GM12878 (cell line): ENCODE measurements at regions not wholly inside any gene's neighbourhood (a gene's known extent, or its start where the extent isn't known, plus 50 kb on each side); places are given as distances from the start of the nearest gene placed in this dataset.
A peak's percentile ranks its signal among the peaks of the same experiment; 100 is the strongest.

Experiments
- BCL11A ChIP-seq: IDR thresholded peaks from 2 replicates; pipeline ENCODE4 v1.6.1; 2011; ENCODE audit warnings: low read depth, low read length
- BMI1 ChIP-seq: fragments of 450-650 bp; IDR thresholded peaks from 2 replicates; pipeline ENCODE4 v1.6.1; 2016; ENCODE audit warnings: mild to moderate bottlenecking, moderate library complexity, borderline replicate concordance
- CHD2 ChIP-seq: IDR thresholded peaks from 2 replicates; pipeline ENCODE4 v1.6.1; 2011; ENCODE audit warnings: low read depth, low read length, improper control_type of control experiment, borderline replicate concordance
- CHD4 ChIP-seq: fragments of 200-600 bp; sonication (generic); IDR thresholded peaks from 2 replicates; pipeline ENCODE4 v1.6.1; 2016; ENCODE audit warnings: mild to moderate bottlenecking
- IKZF1 ChIP-seq: fragments of 450-650 bp; conservative IDR thresholded peaks from 2 replicates; pipeline ENCODE4 v1.6.1; 2017; ENCODE audit warnings: antibody characterized with exemption, mild to moderate bottlenecking
- KDM1A ChIP-seq: fragments of 200-600 bp; sonication (generic); IDR thresholded peaks from 2 replicates; pipeline ENCODE4 v1.6.1; 2016; ENCODE audit warnings: borderline replicate concordance
- LARP7 ChIP-seq: fragments of 450-650 bp; IDR thresholded peaks from 2 replicates; pipeline ENCODE4 v1.6.1; 2017; ENCODE audit warnings: mild to moderate bottlenecking
- MEF2B ChIP-seq: fragments of 450-650 bp; IDR thresholded peaks from 2 replicates; pipeline ENCODE4 v1.6.1; 2018; ENCODE audit warnings: mild to moderate bottlenecking, moderate library complexity; ENCODE audit not compliant: partially characterized antibody, poor library complexity, severe bottlenecking
- MTA2 ChIP-seq: fragments of 450-650 bp; IDR thresholded peaks from 2 replicates; pipeline ENCODE4 v1.6.1; 2016; ENCODE audit warnings: low read depth, mild to moderate bottlenecking, moderate library complexity
- NFXL1 ChIP-seq: fragments of 450-650 bp; IDR thresholded peaks from 2 replicates; pipeline ENCODE4 v1.6.1; 2017; ENCODE audit warnings: antibody characterized with exemption, mild to moderate bottlenecking, borderline replicate concordance
- PAX5 ChIP-seq: IDR thresholded peaks from 2 replicates; pipeline ENCODE4 v1.6.1; 2011; ENCODE audit warnings: low read depth, low read length, borderline replicate concordance
- PAX8 ChIP-seq: fragments of 450-650 bp; IDR thresholded peaks from 2 replicates; pipeline ENCODE4 v1.6.1; 2017; ENCODE audit warnings: mild to moderate bottlenecking, moderate library complexity
- RBBP5 ChIP-seq: fragments of 200-600 bp; sonication (generic); conservative IDR thresholded peaks from 2 replicates; pipeline ENCODE4 v1.6.1; 2016
- SREBF1 ChIP-seq: IDR thresholded peaks from 2 replicates; pipeline ENCODE4 v1.6.1; 2012; ENCODE audit warnings: mild to moderate bottlenecking, low read length
- SRF ChIP-seq, 2 experiments: IDR thresholded peaks; 2 replicates each; pipeline ENCODE4 v1.6.1; 2011; ENCODE audit warnings: low read depth in 2 of 2, low read length in 2 of 2, mild to moderate bottlenecking in 1 of 2, moderate library complexity in 1 of 2
- STAT3 ChIP-seq: IDR thresholded peaks from 2 replicates; pipeline ENCODE4 v1.6.1; 2011; ENCODE audit warnings: low read depth, low read length, improper control_type of control experiment
- ZNF384 ChIP-seq: IDR thresholded peaks from 2 replicates; pipeline ENCODE4 v1.6.1; 2012; ENCODE audit warnings: low read depth, mild to moderate bottlenecking, low read length, improper control_type of control experiment, borderline replicate concordance
- TF ChIP-seq, protein P1 (sequence below), 3 experiments: IDR thresholded peaks in 2 of 3; conservative IDR thresholded peaks in 1 of 3; 2 replicates each; pipeline ENCODE4 v1.5.1; 2011; ENCODE audit warnings: low read depth in 3 of 3, low read length in 3 of 3, mild to moderate bottlenecking in 3 of 3, control low read depth in 2 of 3, moderate library complexity in 2 of 3, inconsistent platforms in 1 of 3, mixed read lengths in 1 of 3; ENCODE audit not compliant: control insufficient read depth in 2 of 3, insufficient read depth in 1 of 3; ENCODE audit errors: extremely low read depth in 1 of 3
- TF ChIP-seq, protein P2 (sequence below): fragments of 450-650 bp; IDR thresholded peaks from 2 replicates; pipeline ENCODE4 v1.6.1; 2016; ENCODE audit warnings: mild to moderate bottlenecking
- TF ChIP-seq, protein P3 (sequence below): fragments of 450-650 bp; conservative IDR thresholded peaks from 2 replicates; pipeline ENCODE4 v1.6.1; 2017; ENCODE audit warnings: mild to moderate bottlenecking, moderate library complexity
- TF ChIP-seq, protein P4 (sequence below): fragments of 450-650 bp; IDR thresholded peaks from 2 replicates; pipeline ENCODE4 v1.6.1; 2017; ENCODE audit warnings: antibody characterized with exemption, mild to moderate bottlenecking, moderate library complexity
- TF ChIP-seq, protein P5 (sequence below): IDR thresholded peaks from 2 replicates; pipeline ENCODE4 v1.6.1; 2011; ENCODE audit warnings: mild to moderate bottlenecking, low read depth, low read length, moderate library complexity; ENCODE audit not compliant: insufficient replicate concordance

DNA sequence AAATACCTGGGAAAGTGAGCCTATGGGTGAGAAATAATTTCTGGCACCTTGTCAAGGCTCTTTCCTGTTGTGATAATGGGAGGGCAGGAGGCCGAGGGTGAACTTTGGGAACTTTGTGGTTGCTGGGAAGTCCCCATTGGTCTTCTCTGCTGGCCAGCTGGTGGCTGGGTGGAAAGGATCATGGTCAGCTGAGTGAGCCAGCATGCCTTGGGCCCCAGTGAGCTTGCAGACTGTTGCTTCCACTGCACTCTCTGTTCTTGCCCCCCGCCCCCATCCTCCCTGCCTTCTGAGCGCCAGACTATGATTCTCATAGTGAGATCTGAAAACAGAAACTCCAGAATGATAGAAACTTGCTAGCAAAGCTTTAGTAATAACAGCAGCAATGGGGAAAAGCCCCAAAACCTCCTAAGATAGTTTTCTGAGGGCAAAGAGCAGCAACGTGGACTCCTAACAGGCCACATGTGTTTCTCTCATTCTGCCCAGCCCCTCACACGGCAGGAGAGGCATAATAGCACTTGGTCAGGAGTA, 139.2 kb upstream of the SMARCA2 start (continued):
- TF ChIP-seq, protein P1, sequence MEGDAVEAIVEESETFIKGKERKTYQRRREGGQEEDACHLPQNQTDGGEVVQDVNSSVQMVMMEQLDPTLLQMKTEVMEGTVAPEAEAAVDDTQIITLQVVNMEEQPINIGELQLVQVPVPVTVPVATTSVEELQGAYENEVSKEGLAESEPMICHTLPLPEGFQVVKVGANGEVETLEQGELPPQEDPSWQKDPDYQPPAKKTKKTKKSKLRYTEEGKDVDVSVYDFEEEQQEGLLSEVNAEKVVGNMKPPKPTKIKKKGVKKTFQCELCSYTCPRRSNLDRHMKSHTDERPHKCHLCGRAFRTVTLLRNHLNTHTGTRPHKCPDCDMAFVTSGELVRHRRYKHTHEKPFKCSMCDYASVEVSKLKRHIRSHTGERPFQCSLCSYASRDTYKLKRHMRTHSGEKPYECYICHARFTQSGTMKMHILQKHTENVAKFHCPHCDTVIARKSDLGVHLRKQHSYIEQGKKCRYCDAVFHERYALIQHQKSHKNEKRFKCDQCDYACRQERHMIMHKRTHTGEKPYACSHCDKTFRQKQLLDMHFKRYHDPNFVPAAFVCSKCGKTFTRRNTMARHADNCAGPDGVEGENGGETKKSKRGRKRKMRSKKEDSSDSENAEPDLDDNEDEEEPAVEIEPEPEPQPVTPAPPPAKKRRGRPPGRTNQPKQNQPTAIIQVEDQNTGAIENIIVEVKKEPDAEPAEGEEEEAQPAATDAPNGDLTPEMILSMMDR (IDR thresholded peaks at IDR 0.05 in 2 of 3, conservative IDR thresholded peaks at IDR 0.05 in 1 of 3; ENCODE audit: control insufficient read depth in 2 of 3, extremely low read depth in 1 of 3, insufficient read depth in 1 of 3, low read depth in 3 of 3, low read length in 3 of 3): no peak
- TF ChIP-seq STAT3 (0 out of 2 replicates have a peak, but pooled peaks have one; percentile 80), SREBF1 (no peak), ZNF384 (no peak), NFXL1 (no peak), IKZF1 (peak; percentile 99), BCL11A (peak; percentile 92), SRF (IDR thresholded peaks at IDR 0.05; ENCODE audit: low read depth in 2 of 2, low read length in 2 of 2) (peak in 1 of 2 experiments; percentile 66; a peak in 1 of 4 replicates), CHD4 (no peak; the same call in 1 of the 2 replicates), BMI1 (0 out of 2 replicates have a peak, but pooled peaks have one; percentile 40), CHD2 (peak; percentile 92), MEF2B (peak; percentile 85), LARP7 (peak; percentile 40; the same call in 1 of the 2 replicates), MTA2 (peak; percentile 94), KDM1A (no peak), PAX5 (peak; percentile 85), PAX8 (no peak), RBBP5 (no peak)
- TF ChIP-seq, protein P2, sequence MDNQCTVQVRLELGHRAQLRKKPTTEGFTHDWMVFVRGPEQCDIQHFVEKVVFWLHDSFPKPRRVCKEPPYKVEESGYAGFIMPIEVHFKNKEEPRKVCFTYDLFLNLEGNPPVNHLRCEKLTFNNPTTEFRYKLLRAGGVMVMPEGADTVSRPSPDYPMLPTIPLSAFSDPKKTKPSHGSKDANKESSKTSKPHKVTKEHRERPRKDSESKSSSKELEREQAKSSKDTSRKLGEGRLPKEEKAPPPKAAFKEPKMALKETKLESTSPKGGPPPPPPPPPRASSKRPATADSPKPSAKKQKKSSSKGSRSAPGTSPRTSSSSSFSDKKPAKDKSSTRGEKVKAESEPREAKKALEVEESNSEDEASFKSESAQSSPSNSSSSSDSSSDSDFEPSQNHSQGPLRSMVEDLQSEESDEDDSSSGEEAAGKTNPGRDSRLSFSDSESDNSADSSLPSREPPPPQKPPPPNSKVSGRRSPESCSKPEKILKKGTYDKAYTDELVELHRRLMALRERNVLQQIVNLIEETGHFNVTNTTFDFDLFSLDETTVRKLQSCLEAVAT: peak; percentile 71; the same call in 1 of the 2 replicates
- TF ChIP-seq, protein P3, sequence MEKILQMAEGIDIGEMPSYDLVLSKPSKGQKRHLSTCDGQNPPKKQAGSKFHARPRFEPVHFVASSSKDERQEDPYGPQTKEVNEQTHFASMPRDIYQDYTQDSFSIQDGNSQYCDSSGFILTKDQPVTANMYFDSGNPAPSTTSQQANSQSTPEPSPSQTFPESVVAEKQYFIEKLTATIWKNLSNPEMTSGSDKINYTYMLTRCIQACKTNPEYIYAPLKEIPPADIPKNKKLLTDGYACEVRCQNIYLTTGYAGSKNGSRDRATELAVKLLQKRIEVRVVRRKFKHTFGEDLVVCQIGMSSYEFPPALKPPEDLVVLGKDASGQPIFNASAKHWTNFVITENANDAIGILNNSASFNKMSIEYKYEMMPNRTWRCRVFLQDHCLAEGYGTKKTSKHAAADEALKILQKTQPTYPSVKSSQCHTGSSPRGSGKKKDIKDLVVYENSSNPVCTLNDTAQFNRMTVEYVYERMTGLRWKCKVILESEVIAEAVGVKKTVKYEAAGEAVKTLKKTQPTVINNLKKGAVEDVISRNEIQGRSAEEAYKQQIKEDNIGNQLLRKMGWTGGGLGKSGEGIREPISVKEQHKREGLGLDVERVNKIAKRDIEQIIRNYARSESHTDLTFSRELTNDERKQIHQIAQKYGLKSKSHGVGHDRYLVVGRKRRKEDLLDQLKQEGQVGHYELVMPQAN: no peak; the same call in none of the 2 replicates
- TF ChIP-seq, protein P4, sequence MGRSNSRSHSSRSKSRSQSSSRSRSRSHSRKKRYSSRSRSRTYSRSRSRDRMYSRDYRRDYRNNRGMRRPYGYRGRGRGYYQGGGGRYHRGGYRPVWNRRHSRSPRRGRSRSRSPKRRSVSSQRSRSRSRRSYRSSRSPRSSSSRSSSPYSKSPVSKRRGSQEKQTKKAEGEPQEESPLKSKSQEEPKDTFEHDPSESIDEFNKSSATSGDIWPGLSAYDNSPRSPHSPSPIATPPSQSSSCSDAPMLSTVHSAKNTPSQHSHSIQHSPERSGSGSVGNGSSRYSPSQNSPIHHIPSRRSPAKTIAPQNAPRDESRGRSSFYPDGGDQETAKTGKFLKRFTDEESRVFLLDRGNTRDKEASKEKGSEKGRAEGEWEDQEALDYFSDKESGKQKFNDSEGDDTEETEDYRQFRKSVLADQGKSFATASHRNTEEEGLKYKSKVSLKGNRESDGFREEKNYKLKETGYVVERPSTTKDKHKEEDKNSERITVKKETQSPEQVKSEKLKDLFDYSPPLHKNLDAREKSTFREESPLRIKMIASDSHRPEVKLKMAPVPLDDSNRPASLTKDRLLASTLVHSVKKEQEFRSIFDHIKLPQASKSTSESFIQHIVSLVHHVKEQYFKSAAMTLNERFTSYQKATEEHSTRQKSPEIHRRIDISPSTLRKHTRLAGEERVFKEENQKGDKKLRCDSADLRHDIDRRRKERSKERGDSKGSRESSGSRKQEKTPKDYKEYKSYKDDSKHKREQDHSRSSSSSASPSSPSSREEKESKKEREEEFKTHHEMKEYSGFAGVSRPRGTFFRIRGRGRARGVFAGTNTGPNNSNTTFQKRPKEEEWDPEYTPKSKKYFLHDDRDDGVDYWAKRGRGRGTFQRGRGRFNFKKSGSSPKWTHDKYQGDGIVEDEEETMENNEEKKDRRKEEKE: no peak
- TF ChIP-seq, protein P5, sequence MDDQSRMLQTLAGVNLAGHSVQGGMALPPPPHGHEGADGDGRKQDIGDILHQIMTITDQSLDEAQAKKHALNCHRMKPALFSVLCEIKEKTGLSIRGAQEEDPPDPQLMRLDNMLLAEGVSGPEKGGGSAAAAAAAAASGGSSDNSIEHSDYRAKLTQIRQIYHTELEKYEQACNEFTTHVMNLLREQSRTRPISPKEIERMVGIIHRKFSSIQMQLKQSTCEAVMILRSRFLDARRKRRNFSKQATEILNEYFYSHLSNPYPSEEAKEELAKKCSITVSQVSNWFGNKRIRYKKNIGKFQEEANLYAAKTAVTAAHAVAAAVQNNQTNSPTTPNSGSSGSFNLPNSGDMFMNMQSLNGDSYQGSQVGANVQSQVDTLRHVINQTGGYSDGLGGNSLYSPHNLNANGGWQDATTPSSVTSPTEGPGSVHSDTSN: no peak
